Gastrocnemius medialis (tissue), 4 donors: ENCODE measurements at regions not wholly inside any gene's neighbourhood (a gene's known extent, or its start where the extent isn't known, plus 50 kb on each side); places are given as distances from the start of the nearest gene placed in this dataset.

ENCODE experiments used
- ATAC-seq, 2 donors: fragments of 150-250 bp; one replicate each; pipeline ENCODE4 v1.9.1; 2016
- DNase-seq, 2 donors: peaks; one replicate each; pipeline ENCODE4 v3.0.0-alpha.2; 2019
- H3K27ac ChIP-seq, 4 donors: fragments of 200-600 bp; sonication (generic); 1 replicate in 1 of 4; 2 replicates in 3 of 4; pipeline ENCODE4 v1.5.1; 2016 to 2018; ENCODE audit warnings: mild to moderate bottlenecking in 2 of 4, moderate library complexity in 1 of 4
- H3K27me3 ChIP-seq, 3 donors: fragments of 200-600 bp; sonication (generic) in 2 of 3; 1 replicate in 1 of 3; 2 replicates in 2 of 3; pipeline versions ENCODE4 v1.5.1 to v1.6.0; 2016 to 2019; ENCODE audit warnings: mild to moderate bottlenecking in 1 of 3, moderate library complexity in 1 of 3
- H3K36me3 ChIP-seq, 2 donors: fragments of 200-600 bp; sonication (generic) in 1 of 2; one replicate each; pipeline ENCODE4 v1.5.1; 2017 to 2018
- H3K4me1 ChIP-seq, 2 donors: fragments of 200-600 bp; sonication (generic) in 1 of 2; one replicate each; pipeline ENCODE4 v1.5.1; 2016 to 2017; ENCODE audit warnings: mild to moderate bottlenecking in 2 of 2
- H3K4me3 ChIP-seq, 4 donors: fragments of 200-600 bp; sonication (generic) in 3 of 4; 1 replicate in 1 of 4; 2 replicates in 3 of 4; pipeline ENCODE4 v1.5.1; 2016 to 2019; ENCODE audit warnings: mild to moderate bottlenecking in 2 of 4
- H3K9me3 ChIP-seq, 3 donors: fragments of 200-600 bp; sonication (generic) in 2 of 3; 1 replicate in 1 of 3; 2 replicates in 2 of 3; pipeline ENCODE4 v1.5.1; 2016 to 2019
- POLR2A ChIP-seq, 2 donors: fragments of 450-650 bp; IDR thresholded peaks; one replicate each; pipeline ENCODE4 v1.6.1; 2017; ENCODE audit warnings: antibody characterized with exemption in 2 of 2, mild to moderate bottlenecking in 2 of 2, moderate library complexity in 2 of 2
- in situ Hi-C, 4 donors: fragments of 200-750 bp; cut with MboI; loops; one replicate each; pipeline versions ENCODE4 v1.15.0 to v1.8.0; 2017; ENCODE audit warnings: low sequenced_read_pairs in 4 of 4
- intact Hi-C: fragments of 100-400 bp; cut with DNase I; formaldehyde crosslinking; loops from one replicate; pipeline ENCODE4 v1.15.1; 2023; ENCODE audit warnings: low total_unique reads
- TF ChIP-seq, protein P1 (sequence below), 5 experiments: fragments of 450-650 bp in 3 of 5; fragments of 200-600 bp in 2 of 5; sonication (generic) in 2 of 5; IDR thresholded peaks in 4 of 5; conservative IDR thresholded peaks in 1 of 5; 1 replicate in 4 of 5; 2 replicates in 1 of 5; pipeline ENCODE4 v1.5.1; 2016 to 2019; ENCODE audit warnings: antibody characterized with exemption in 5 of 5, mild to moderate bottlenecking in 3 of 5, moderate library complexity in 3 of 5

DNA sequence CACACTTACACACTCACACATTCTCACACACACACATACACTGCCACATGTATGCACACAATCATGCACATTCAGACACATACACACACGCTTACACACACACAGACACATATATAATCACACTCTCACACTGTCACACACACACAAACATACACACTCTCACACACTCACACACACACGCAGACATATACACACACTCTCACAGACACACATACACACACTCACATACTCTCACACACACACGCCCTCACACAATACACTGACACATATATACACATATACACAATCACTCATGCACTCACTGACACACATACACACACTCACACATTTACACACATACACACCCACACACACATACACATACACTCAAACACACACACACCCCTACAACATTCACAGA lies 435.3 kb upstream of the FRG1 start:
- Histone ChIP-seq H3K9me3 (no peaks in the 10 kb centered on the region), H3K4me3 (no peak overlapping the region), H3K36me3 (no peaks in the 10 kb centered on the region), H3K27me3 (no peaks in the 10 kb centered on the region), H3K27ac (no peak overlapping the region), H3K4me1 (no peaks in the 10 kb centered on the region)
- no peak for ATAC-seq
- no peak for DNase-seq
- no peak for TF ChIP-seq POLR2A (IDR thresholded peaks at IDR 0.05)
- in situ Hi-C loops (no loop called here), intact Hi-C loops (no loop called here)

DNA sequence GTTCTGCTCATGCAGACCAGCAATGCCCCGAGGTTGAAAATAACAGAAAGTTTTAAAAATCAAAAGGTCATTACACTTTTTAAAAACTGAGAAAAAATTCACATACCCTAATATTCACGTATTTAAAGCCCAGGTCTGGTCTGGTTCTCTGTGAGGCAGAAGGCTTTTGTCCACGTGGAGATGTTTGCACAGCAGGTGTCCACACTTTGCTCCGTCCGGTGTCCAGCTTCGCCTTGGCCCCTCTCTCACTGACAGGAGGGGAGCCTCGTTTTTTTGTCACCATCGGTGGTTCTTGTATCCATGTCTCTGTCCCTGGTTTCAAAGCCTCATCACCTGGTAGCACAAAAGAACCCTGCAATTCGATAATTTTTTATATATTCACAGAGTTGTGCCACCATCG lies 434.6 kb upstream of the FRG1 start:
- in situ Hi-C loops: no loop called here
- TF ChIP-seq, protein P1, sequence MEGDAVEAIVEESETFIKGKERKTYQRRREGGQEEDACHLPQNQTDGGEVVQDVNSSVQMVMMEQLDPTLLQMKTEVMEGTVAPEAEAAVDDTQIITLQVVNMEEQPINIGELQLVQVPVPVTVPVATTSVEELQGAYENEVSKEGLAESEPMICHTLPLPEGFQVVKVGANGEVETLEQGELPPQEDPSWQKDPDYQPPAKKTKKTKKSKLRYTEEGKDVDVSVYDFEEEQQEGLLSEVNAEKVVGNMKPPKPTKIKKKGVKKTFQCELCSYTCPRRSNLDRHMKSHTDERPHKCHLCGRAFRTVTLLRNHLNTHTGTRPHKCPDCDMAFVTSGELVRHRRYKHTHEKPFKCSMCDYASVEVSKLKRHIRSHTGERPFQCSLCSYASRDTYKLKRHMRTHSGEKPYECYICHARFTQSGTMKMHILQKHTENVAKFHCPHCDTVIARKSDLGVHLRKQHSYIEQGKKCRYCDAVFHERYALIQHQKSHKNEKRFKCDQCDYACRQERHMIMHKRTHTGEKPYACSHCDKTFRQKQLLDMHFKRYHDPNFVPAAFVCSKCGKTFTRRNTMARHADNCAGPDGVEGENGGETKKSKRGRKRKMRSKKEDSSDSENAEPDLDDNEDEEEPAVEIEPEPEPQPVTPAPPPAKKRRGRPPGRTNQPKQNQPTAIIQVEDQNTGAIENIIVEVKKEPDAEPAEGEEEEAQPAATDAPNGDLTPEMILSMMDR (IDR thresholded peaks at IDR 0.05 in 4 of 5, conservative IDR thresholded peaks at IDR 0.05 in 1 of 5): no peak
- TF ChIP-seq POLR2A (IDR thresholded peaks at IDR 0.05): no peak
- Histone ChIP-seq H3K4me3 (no peak overlapping the region), H3K36me3 (no peaks in the 10 kb centered on the region), H3K27ac (no peak overlapping the region), H3K27me3 (no peaks in the 10 kb centered on the region), H3K4me1 (no peaks in the 10 kb centered on the region), H3K9me3 (no peaks in the 10 kb centered on the region)
- ATAC-seq (no peak), DNase-seq (no peak)
- intact Hi-C loops: no loop called here

DNA sequence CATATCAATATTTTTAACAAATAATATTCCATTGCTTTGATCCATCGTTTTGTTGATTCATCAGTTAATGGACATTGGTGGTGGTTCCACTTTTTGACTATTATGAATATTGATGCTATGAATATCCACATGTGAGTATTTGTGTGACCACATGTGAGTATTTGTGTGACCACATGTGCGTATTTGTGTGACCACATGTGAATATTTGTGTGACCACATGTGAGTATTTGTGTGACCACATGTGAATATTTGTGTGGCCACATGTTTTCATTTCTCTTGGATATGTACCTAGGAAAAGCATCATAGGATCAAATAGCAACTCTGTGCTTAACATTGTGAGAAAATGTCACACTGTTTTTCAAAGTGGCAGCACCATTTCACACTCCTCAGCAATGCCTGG lies 433.6 kb upstream of the FRG1 start:
- H3K4me1 ChIP-seq: no peaks in the 10 kb centered on the region
- TF ChIP-seq POLR2A (IDR thresholded peaks at IDR 0.05): no peak
- TF ChIP-seq, protein P1 (IDR thresholded peaks at IDR 0.05 in 4 of 5, conservative IDR thresholded peaks at IDR 0.05 in 1 of 5): no peak
- H3K36me3 ChIP-seq: no peaks in the 10 kb centered on the region
- H3K9me3 ChIP-seq: no peaks in the 10 kb centered on the region
- H3K4me3 ChIP-seq: no peak overlapping the region
- DNase-seq (no peak), ATAC-seq (no peak)
- intact Hi-C loops (no loop called here), in situ Hi-C loops (no loop called here)
- no peak overlapping the region for H3K27ac ChIP-seq
- H3K27me3 ChIP-seq: no peaks in the 10 kb centered on the region

DNA sequence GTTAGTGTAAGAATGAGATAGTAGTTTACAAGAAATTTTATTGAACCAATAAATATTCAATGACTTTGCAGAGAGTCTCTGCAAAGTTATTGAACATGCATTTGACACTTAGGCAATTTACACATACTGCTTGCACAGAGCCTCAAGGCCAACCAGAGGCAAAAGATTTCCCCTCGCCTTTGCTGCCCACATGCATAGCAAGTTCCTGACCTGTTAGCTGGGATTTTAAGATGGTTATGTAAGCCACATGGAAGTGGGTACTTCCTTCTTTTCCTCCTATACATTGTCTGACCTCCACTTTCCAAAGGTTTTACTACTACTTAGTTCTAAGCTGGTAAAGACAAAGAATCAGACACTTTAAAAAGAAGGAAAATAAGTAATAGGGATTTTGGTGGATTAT lies 430.1 kb upstream of the FRG1 start:
- H3K27ac ChIP-seq: no peak overlapping the region
- H3K36me3 ChIP-seq: no peaks in the 10 kb centered on the region
- TF ChIP-seq, protein P1 (IDR thresholded peaks at IDR 0.05 in 4 of 5, conservative IDR thresholded peaks at IDR 0.05 in 1 of 5): no peak
- TF ChIP-seq POLR2A (IDR thresholded peaks at IDR 0.05): no peak
- no peak for ATAC-seq
- H3K27me3 ChIP-seq: no peaks in the 10 kb centered on the region
- H3K4me1 ChIP-seq: no peaks in the 10 kb centered on the region
- H3K9me3 ChIP-seq: no peaks in the 10 kb centered on the region
- in situ Hi-C loops (no loop called here), intact Hi-C loops (no loop called here)
- H3K4me3 ChIP-seq: no peak overlapping the region
- no peak for DNase-seq

DNA sequence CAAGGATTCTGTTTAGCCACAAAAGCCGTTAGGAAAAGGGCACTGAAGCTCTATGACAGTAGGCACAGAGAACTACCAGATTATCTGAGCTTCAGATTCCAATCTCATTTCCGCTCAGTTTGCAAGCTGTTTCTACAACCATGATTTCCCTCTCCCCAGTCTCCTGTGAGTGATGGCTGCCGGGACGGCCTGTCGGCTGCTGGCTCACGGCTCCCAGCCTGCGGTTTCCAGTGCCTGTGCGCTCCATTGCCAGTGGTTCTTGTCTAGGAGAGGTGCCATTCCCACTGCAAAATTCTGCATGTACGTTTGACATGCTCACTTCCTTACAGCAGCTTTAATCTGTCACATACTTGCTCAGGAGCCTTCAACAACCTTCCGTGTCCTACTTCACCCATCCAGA lies 429.1 kb upstream of the FRG1 start:
- H3K36me3 ChIP-seq: no peaks in the 10 kb centered on the region
- intact Hi-C loops: no loop called here
- no peak for ATAC-seq

More for the DNA sequence above, 429.1 kb upstream of the FRG1 start:
- no peak for TF ChIP-seq POLR2A (IDR thresholded peaks at IDR 0.05)
- TF ChIP-seq, protein P1 (IDR thresholded peaks at IDR 0.05 in 4 of 5, conservative IDR thresholded peaks at IDR 0.05 in 1 of 5): no peak
- H3K4me1 ChIP-seq: no peaks in the 10 kb centered on the region
- DNase-seq: no peak
- H3K9me3 ChIP-seq: no peaks in the 10 kb centered on the region
- in situ Hi-C loops: no loop called here
- H3K4me3 ChIP-seq: no peak overlapping the region
- no peak overlapping the region for H3K27ac ChIP-seq
- H3K27me3 ChIP-seq: no peaks in the 10 kb centered on the region
